Cardiac fibroblast (primary cell): ENCODE measurements at regions not wholly inside any gene's neighbourhood (a gene's known extent, or its start where the extent isn't known, plus 50 kb on each side); places are given as distances from the start of the nearest gene placed in this dataset.

Experiments
- DNase-seq, 2 donors: peaks; one replicate each; pipeline versions ENCODE4 v3.0.0 to v3.0.0-alpha.2; 2010; ENCODE audit warnings: low read depth in 2 of 2
- H3K4me3 ChIP-seq, 2 donors: replicated peaks in 1 of 2; 1 replicate in 1 of 2; 2 replicates in 1 of 2; pipeline ENCODE4 v1.5.1; 2011; ENCODE audit warnings: low read depth in 2 of 2, low read length in 2 of 2, mild to moderate bottlenecking in 2 of 2, moderate library complexity in 1 of 2
- TF ChIP-seq, protein P1 (sequence below): IDR thresholded peaks from one replicate; pipeline ENCODE4 v1.5.1; 2011; ENCODE audit warnings: low read depth, mild to moderate bottlenecking, low read length, inconsistent platforms

DNA sequence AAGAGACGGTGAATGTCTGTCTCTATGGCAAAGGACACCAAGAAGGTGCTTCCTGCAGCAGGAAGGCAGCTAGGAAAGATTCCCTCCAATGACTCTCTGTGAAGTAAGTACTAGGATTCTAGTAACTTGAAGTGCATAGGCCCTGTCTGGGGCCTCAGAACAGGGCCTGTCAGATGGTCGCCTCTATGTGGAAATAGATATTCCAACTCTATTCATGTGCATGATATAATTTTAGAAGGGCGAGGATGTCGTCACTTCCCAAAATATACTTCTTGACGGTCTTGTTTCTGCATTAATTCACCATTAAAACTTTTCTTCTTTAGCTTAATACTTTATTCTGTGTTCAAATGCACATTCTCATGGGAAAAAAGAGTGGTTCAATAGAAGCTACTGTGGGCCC, 167.0 kb downstream of the TLE3 start:
- no peak overlapping the region for H3K4me3 ChIP-seq
- DNase-seq = no peak
- TF ChIP-seq, protein P1, sequence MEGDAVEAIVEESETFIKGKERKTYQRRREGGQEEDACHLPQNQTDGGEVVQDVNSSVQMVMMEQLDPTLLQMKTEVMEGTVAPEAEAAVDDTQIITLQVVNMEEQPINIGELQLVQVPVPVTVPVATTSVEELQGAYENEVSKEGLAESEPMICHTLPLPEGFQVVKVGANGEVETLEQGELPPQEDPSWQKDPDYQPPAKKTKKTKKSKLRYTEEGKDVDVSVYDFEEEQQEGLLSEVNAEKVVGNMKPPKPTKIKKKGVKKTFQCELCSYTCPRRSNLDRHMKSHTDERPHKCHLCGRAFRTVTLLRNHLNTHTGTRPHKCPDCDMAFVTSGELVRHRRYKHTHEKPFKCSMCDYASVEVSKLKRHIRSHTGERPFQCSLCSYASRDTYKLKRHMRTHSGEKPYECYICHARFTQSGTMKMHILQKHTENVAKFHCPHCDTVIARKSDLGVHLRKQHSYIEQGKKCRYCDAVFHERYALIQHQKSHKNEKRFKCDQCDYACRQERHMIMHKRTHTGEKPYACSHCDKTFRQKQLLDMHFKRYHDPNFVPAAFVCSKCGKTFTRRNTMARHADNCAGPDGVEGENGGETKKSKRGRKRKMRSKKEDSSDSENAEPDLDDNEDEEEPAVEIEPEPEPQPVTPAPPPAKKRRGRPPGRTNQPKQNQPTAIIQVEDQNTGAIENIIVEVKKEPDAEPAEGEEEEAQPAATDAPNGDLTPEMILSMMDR = no peak

DNA sequence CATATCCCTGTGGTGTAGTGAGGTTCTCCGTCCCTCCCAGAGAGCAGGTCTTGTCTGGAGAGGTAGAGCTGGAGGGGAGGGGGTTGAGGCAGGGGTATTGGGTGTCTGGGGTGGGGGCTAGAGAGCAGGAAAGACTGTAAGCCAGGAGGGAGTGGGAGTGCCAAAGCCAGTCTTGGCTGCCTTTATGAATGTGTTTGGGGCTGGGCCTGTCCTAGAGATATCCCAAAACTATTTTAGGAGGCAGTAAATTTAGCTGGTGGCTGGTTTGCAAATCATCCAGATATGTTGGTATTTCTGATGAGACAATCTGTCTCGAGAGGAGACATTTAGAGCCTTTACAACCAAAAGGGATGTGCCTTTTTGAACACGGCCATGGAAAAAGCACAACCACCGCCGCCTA, 166.6 kb downstream of the TLE3 start:
- DNase-seq = no peak
- TF ChIP-seq, protein P1 = no peak
- H3K4me3 ChIP-seq = no peak overlapping the region

DNA sequence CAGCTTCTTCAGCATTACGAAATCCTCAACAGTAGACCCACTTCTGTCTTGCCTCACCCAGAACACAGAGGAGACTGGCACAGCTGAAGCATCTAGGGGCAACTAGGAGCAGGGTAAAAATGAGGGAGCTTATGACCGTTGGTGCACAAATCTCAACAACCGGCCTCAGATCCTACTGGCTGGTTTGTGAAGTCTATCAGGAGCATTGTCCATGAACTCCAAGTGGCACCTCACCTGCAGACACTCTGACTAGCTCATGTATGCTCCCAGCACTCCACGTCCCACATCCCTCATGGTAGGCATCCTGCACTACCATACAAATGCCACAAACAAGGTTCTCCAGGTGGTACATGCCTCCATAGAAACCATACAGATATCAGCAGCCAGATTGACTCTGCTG, 163.1 kb downstream of the TLE3 start:
- TF ChIP-seq, protein P1 = no peak
- DNase-seq = no peak
- no peak overlapping the region for H3K4me3 ChIP-seq

DNA sequence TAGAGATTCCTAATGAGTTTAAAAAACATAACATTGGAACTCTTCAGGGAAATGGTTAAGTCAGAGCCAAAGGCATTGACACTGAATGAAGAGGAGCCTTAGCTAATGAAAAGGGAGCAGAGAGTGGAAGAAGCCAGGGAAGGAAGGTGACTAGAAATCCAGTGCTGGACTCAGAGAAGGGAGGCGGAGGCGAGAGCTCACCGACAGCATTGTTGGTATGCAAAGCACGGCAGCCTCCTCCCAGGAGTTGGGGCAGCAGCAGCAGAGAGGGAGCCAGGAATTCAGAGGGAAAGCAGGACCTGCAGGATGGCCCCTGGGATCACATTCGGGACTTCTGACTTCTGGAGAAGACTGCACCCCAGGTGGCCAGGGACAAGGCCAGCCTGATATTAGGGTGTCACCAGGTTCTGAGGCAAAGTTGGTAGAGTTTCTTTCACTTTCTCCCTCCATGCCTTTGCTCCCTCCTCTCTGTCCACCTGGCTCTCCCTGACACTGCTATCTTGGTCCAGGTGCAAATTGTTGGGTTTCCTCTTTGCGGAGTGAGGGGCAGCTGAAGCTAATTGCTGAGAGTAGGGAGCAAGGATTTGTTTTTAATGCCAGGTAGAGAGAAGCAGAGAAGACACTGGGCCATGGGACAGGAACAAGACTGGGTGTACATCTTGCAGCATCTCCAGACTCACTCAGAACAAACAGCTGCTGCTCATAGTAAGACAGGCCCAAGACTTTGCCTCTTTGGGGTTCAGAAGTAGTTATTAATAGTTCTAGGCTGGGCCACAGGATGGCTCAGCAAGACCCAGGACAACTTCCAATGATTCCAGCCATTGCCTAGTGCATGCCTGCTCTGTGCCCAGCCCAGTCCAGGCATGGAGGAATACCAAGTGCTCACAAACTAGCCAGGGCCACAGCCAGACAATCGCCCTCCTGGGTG, 157.9 kb downstream of the TLE3 start:
- TF ChIP-seq, protein P1 = no peak
- H3K4me3 ChIP-seq = no peak overlapping the region
- no peak for DNase-seq

DNA sequence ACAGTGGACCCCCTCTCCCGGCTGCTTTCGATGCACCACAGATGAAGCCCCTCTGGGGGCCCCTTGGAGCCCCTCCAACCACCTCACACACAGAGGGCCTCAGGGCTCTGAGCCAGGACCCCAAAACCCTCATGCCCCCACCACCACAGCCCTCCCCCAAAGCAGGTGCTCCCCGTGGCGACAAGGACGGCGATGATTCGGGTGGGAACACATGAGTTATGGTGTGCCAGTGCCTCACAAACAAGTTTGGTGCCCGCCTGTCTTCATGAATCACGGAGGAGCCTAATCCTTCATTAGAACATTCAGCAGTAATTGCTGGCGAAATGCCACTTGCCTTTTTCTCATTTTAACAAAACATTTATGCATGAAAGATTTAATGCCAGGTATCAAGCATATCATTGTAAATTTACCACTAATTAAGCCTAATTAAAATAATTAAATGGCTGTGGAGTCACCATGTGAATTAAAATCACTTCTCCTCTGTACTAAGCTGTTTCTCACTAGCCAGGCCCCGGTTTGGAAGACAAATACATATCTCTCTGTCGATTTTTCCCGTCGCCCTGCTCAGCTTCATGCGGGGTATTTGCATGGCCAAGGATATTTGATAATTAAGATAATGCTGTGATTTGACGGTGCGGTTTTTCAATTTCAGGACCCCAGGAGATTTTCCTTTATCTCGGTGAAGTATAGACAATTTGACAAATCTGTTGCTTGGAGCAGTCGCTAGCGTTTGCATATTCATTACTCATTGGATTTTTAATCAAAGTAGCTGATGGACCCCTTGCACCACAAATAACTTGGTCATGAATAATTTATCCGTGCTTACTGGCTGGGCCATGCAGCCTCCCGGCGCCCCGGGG, 157.0 kb downstream of the TLE3 start:
- no peak overlapping the region for H3K4me3 ChIP-seq
- DNase-seq = no peak
- TF ChIP-seq, protein P1 = no peak

DNA sequence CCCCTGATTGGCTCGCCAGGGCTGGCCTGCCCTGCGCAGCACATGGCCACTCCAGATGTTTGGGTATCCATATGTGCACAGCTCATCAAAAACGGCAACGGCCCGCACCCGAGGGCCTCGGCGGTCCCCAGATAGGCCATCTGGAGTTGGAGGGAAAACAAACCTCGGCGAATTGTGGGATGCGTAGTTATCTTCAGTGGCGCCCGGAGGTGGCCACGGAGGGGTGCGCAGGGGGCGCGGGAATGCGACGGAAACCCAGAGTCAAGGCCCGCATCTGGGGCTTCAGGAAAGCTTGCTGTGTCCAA, 156.5 kb downstream of the TLE3 start:
- TF ChIP-seq, protein P1 = no peak
- DNase-seq = no peak
- H3K4me3 ChIP-seq = no peak overlapping the region
